IPS-18a (cell line): ENCODE measurements at regions not wholly inside any gene's neighbourhood (a gene's known extent, or its start where the extent isn't known, plus 50 kb on each side); places are given as distances from the start of the nearest gene placed in this dataset.

ENCODE experiments used
- H3K27ac ChIP-seq: one replicate; pipeline ENCODE4 v1.5.1; 2013; ENCODE audit warnings: low read length
- H3K27me3 ChIP-seq: one replicate; pipeline ENCODE4 v1.6.1; 2013; ENCODE audit warnings: mild to moderate bottlenecking, low read length; ENCODE audit not compliant: control insufficient read depth, insufficient read depth
- H3K36me3 ChIP-seq: one replicate; pipeline ENCODE4 v1.6.1; 2013; ENCODE audit warnings: low read depth, low read length; ENCODE audit not compliant: control insufficient read depth
- H3K4me1 ChIP-seq: one replicate; pipeline ENCODE4 v1.6.1; 2013; ENCODE audit warnings: low read depth, low read length; ENCODE audit not compliant: control insufficient read depth
- H3K4me3 ChIP-seq: one replicate; pipeline ENCODE4 v1.5.1; 2013; ENCODE audit warnings: low read length
- H3K9ac ChIP-seq: one replicate; pipeline ENCODE4 v1.6.1; 2013; ENCODE audit warnings: mild to moderate bottlenecking, low read length, moderate library complexity
- H3K9me3 ChIP-seq: one replicate; pipeline ENCODE4 v1.6.1; 2013; ENCODE audit warnings: low read depth, low read length; ENCODE audit not compliant: control insufficient read depth

- no peak overlapping the region for H3K4me3 ChIP-seq
- no peak overlapping the region for H3K9ac ChIP-seq
- H3K9me3 ChIP-seq = no peaks in the 10 kb centered on the region
- H3K27me3 ChIP-seq = no peaks in the 10 kb centered on the region
- no peaks in the 10 kb centered on the region for H3K36me3 ChIP-seq
- H3K27ac ChIP-seq = no peak overlapping the region
- H3K4me1 ChIP-seq = peaks cover 6% of the 10 kb centered on the region
These were observed 258.3 kb upstream of the SOX11 start for GRCh38 chr2:5433855-5434254.

- H3K27ac ChIP-seq = no peak overlapping the region
- H3K9ac ChIP-seq = no peak overlapping the region
- no peaks in the 10 kb centered on the region for H3K9me3 ChIP-seq
- no peak overlapping the region for H3K4me3 ChIP-seq
- no peaks in the 10 kb centered on the region for H3K27me3 ChIP-seq
- H3K4me1 ChIP-seq = peaks cover 6% of the 10 kb centered on the region
- H3K36me3 ChIP-seq = no peaks in the 10 kb centered on the region
These were observed 254.8 kb upstream of the SOX11 start for GRCh38 chr2:5437375-5437774.

DNA sequence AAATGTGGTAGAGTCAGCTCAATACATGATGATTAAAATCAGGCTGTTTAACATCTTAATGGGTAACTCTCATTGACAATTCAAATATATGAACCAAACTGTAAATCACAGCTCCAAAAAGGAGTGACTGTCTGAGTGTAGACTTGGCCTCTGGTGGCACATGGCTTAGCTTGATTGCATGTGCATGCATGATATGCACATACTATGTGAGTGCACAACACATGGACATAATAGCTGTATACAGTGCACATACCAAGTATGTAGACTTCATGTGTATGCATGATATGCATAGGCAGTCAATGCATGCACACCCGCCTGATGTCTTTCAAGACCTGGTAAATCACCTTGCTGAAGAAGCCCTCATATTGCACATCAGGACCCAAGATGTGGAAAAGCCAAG lies 252.0 kb upstream of the SOX11 start:
- no peak overlapping the region for H3K9ac ChIP-seq
- no peaks in the 10 kb centered on the region for H3K9me3 ChIP-seq
- no peaks in the 10 kb centered on the region for H3K36me3 ChIP-seq
- no peaks in the 10 kb centered on the region for H3K27me3 ChIP-seq
- no peak overlapping the region for H3K4me3 ChIP-seq
- H3K4me1 ChIP-seq = peaks cover 6% of the 10 kb centered on the region
- no peak overlapping the region for H3K27ac ChIP-seq

DNA sequence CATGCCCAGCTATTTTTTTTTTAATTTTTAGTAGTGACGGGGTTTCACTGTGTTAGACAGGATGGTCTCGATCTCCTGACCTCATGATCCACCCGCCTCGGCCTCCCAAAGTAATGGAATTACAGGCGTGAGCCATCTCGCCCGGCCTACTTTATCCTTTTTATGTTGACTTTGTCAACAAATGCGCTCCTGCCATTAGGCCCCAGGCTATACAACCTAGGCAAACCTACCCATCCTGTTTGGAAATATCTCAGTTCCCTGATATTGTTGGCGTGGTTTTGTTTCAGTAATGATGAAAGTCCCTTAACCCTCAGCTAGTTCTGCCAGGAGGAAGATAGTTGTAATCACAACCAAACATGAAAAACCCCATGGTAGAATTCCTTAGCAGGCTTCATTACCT lies 249.4 kb upstream of the SOX11 start:
- Histone ChIP-seq H3K27ac (no peak overlapping the region), H3K9me3 (no peaks in the 10 kb centered on the region), H3K4me3 (no peak overlapping the region), H3K4me1 (no peaks in the 10 kb centered on the region), H3K27me3 (no peaks in the 10 kb centered on the region), H3K9ac (no peak overlapping the region), H3K36me3 (no peaks in the 10 kb centered on the region)

DNA sequence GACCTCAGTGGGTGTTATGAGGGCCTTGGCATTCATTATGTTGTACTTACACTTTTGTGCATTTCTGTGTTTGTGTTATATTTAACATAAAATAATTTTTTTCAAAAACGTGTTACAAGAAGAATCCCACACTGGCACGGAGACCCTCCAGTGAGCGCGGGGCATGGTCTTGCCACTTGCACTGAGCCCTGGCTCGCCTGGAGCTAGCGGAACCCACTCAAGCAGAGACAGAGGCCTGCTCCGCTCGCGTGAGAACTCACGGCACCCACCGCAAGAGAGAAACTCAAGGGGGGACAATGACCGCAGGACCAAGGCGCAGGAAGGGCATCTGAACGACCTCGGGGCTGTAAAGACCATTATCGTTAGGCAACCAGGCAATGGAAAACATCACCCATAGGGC lies 248.0 kb upstream of the SOX11 start:
- H3K27me3 ChIP-seq = no peaks in the 10 kb centered on the region

GRCh38 chr2:5444854-5445253 lies 247.3 kb upstream of the SOX11 start:
- Histone ChIP-seq H3K27me3 (no peaks in the 10 kb centered on the region), H3K4me1 (no peaks in the 10 kb centered on the region), H3K4me3 (no peak overlapping the region), H3K9me3 (no peaks in the 10 kb centered on the region), H3K27ac (no peak overlapping the region), H3K36me3 (no peaks in the 10 kb centered on the region), H3K9ac (no peak overlapping the region)

More for the DNA sequence above, 248.0 kb upstream of the SOX11 start:
- H3K9ac ChIP-seq = no peak overlapping the region
- H3K27ac ChIP-seq = no peak overlapping the region
- no peaks in the 10 kb centered on the region for H3K9me3 ChIP-seq
- no peaks in the 10 kb centered on the region for H3K4me1 ChIP-seq
- no peak overlapping the region for H3K4me3 ChIP-seq
- H3K36me3 ChIP-seq = no peaks in the 10 kb centered on the region

GRCh38 chr2:5449867-5450266 lies 242.3 kb upstream of the SOX11 start:
- H3K9me3 ChIP-seq = no peaks in the 10 kb centered on the region
- H3K27ac ChIP-seq = no peak overlapping the region
- H3K27me3 ChIP-seq = no peaks in the 10 kb centered on the region
- H3K4me1 ChIP-seq = peaks cover 6% of the 10 kb centered on the region
- H3K4me3 ChIP-seq = no peak overlapping the region
- no peak overlapping the region for H3K9ac ChIP-seq
- H3K36me3 ChIP-seq = no peaks in the 10 kb centered on the region

- no peak overlapping the region for H3K9ac ChIP-seq
- no peaks in the 10 kb centered on the region for H3K27me3 ChIP-seq
- no peaks in the 10 kb centered on the region for H3K9me3 ChIP-seq
- peaks cover 6% of the 10 kb centered on the region for H3K4me1 ChIP-seq
- H3K27ac ChIP-seq = no peak overlapping the region
- no peaks in the 10 kb centered on the region for H3K36me3 ChIP-seq
- no peak overlapping the region for H3K4me3 ChIP-seq
These were observed 238.7 kb upstream of the SOX11 start for GRCh38 chr2:5453220-5454050.

DNA sequence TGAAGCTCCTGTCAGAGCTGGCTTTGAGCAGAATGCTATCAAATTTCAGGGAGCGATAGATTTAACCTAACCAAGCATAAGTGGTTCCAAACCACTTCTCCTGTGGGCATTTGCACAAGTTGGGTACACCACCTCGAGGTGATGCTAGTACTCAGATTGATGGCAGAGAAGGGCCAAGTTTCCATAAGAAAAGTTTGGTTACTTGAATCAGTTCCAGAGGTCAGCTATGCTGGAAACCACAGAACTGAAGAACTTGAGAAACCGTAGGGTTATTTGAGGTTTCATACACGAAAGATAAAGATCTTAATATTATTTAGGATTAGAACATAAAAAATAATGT lies 238.2 kb upstream of the SOX11 start:
- H3K27ac ChIP-seq = no peak overlapping the region
- peaks cover 6% of the 10 kb centered on the region for H3K4me1 ChIP-seq
- H3K36me3 ChIP-seq = no peaks in the 10 kb centered on the region
- H3K9me3 ChIP-seq = no peaks in the 10 kb centered on the region
- H3K27me3 ChIP-seq = no peaks in the 10 kb centered on the region
- H3K9ac ChIP-seq = no peak overlapping the region
- H3K4me3 ChIP-seq = no peak overlapping the region

DNA sequence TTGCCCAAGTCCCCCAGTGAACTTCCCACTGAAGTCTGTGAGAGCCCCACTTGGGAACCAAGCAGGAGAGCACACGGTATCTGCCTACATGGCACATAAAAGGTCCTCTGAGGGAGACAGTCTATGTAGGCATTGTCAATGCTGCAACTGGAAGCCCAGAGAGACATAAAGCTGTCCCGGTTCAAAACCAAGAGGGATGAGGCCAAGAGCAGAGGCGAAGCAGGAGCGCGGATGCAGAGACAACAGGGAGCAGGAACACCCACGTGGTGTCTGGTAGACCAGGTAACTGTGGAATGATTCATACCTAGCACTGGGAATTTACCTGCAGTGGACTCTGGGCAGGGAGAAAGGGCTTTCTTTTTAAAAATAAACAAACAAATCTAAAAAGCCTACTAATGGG lies 233.1 kb upstream of the SOX11 start:
- no peak overlapping the region for H3K4me3 ChIP-seq
- no peak overlapping the region for H3K9ac ChIP-seq
- peaks cover under 1% of the 10 kb centered on the region for H3K4me1 ChIP-seq
- H3K36me3 ChIP-seq = no peaks in the 10 kb centered on the region
- H3K9me3 ChIP-seq = no peaks in the 10 kb centered on the region
- no peaks in the 10 kb centered on the region for H3K27me3 ChIP-seq
- no peak overlapping the region for H3K27ac ChIP-seq

DNA sequence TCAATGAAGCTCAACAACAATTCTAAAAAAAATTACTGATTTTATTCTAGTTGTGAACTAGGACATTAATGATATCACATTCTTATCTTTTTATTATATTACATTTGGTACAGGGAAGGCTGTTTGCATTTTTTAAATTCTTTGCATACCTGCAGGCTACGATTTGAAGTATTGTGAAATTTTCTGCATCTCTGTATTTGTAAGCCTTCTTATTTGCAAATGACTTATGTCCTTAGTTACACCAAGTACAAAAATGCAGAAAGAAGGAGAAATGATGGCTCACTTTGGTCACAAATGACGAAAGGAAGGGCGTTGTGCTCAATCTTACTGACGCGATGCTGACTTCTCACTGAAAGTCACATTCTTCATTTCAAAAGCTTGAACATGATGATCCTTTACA lies 227.5 kb upstream of the SOX11 start:
- no peaks in the 10 kb centered on the region for H3K27me3 ChIP-seq
- H3K4me3 ChIP-seq = no peak overlapping the region
- no peak overlapping the region for H3K9ac ChIP-seq
- no peaks in the 10 kb centered on the region for H3K36me3 ChIP-seq
- no peaks in the 10 kb centered on the region for H3K9me3 ChIP-seq
- no peak overlapping the region for H3K27ac ChIP-seq
- H3K4me1 ChIP-seq = no peaks in the 10 kb centered on the region

DNA sequence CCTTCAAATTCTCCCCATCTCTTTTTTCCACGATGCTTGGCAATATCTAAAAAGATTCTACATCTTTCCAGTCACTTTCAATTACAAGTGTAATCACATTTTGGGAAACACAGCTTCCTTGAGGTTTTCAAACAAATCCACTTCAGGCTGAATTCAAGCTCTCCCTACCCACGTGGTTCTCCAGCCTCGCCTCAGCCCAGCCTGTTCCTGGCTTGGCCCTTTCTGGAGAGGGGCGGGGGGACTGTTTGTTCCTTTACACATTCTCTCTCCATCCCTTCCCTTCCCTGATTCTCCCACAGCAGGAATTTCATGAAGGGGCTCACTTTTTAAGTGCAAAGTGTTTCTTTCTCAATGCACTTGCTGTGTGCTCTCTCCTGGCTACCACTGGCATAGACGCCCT lies 226.3 kb upstream of the SOX11 start:
- Histone ChIP-seq H3K4me3 (no peak overlapping the region), H3K9me3 (no peaks in the 10 kb centered on the region), H3K4me1 (no peaks in the 10 kb centered on the region), H3K36me3 (no peaks in the 10 kb centered on the region), H3K9ac (no peak overlapping the region), H3K27me3 (no peaks in the 10 kb centered on the region), H3K27ac (no peak overlapping the region)
